GM19025 (cell line): ENCODE measurements at regions not wholly inside any gene's neighbourhood (a gene's known extent, or its start where the extent isn't known, plus 50 kb on each side); places are given as distances from the start of the nearest gene placed in this dataset.

Source experiments
- ATAC-seq: cut with Tn5 transposase; IDR thresholded peaks from one replicate; pipeline ENCODE4 v1.9.1; 2021; ENCODE audit warnings: mild to moderate bottlenecking, low read depth, moderate library complexity; ENCODE audit not compliant: unreplicated experiment

GRCh38 chr2:117169036-117169765, 645.3 kb upstream of the DDX18 start:
- ATAC-seq = no peak

- ATAC-seq = no peak
These were observed 643.6 kb upstream of the DDX18 start for GRCh38 chr2:117170897-117171296.

GRCh38 chr2:117179405-117179804, 635.1 kb upstream of the DDX18 start:
- ATAC-seq = no peak

- ATAC-seq = no peak
These were observed 623.5 kb upstream of the DDX18 start for GRCh38 chr2:117190856-117191559.

- ATAC-seq = no peak
These were observed 619.1 kb upstream of the DDX18 start for GRCh38 chr2:117195381-117195780.

GRCh38 chr2:117199511-117199910, 615.0 kb upstream of the DDX18 start:
- no peak for ATAC-seq

GRCh38 chr2:117212562-117212961, 601.9 kb upstream of the DDX18 start:
- ATAC-seq = no peak

- no peak for ATAC-seq
These were observed 597.3 kb upstream of the DDX18 start for GRCh38 chr2:117217145-117217544.

- ATAC-seq = no peak
These were observed 591.7 kb upstream of the DDX18 start for GRCh38 chr2:117222809-117223208.

GRCh38 chr2:117232305-117232704, 582.2 kb upstream of the DDX18 start:
- ATAC-seq = no peak

GRCh38 chr2:117257362-117257761, 557.1 kb upstream of the DDX18 start:
- no peak for ATAC-seq

- no peak for ATAC-seq
These were observed 544.9 kb upstream of the DDX18 start for GRCh38 chr2:117269574-117269973.

GRCh38 chr2:117271631-117272030, 542.9 kb upstream of the DDX18 start:
- no peak for ATAC-seq

- ATAC-seq = no peak
These were observed 541.4 kb upstream of the DDX18 start for GRCh38 chr2:117273009-117273671.

- no peak for ATAC-seq
These were observed 521.5 kb upstream of the DDX18 start for GRCh38 chr2:117293012-117293411.

GRCh38 chr2:117299451-117299850, 515.0 kb upstream of the DDX18 start:
- no peak for ATAC-seq

- ATAC-seq = no peak
These were observed 505.4 kb upstream of the DDX18 start for GRCh38 chr2:117308861-117309770.

- no peak for ATAC-seq
These were observed 492.7 kb upstream of the DDX18 start for GRCh38 chr2:117321816-117322215.

- no peak for ATAC-seq
These were observed 491.2 kb upstream of the DDX18 start for GRCh38 chr2:117323331-117323730.

GRCh38 chr2:117330641-117331040, 483.9 kb upstream of the DDX18 start:
- ATAC-seq = no peak

- no peak for ATAC-seq
These were observed 478.5 kb upstream of the DDX18 start for GRCh38 chr2:117335967-117336366.
